Psoas muscle (tissue), 7 donors: ENCODE measurements at regions not wholly inside any gene's neighbourhood (a gene's known extent, or its start where the extent isn't known, plus 50 kb on each side); places are given as distances from the start of the nearest gene placed in this dataset.

ENCODE experiments used
- ATAC-seq, 4 donors: fragments of 200-7000 bp; cut with Tn5 transposase; one replicate each; pipeline ENCODE4 v1.9.1; 2020; ENCODE audit warnings: moderate library complexity in 3 of 4, mild to moderate bottlenecking in 2 of 4
- DNase-seq, 2 donors: peaks; one replicate each; pipeline ENCODE4 v3.0.0-alpha.2; 2020
- H3K27ac ChIP-seq: fragments of 200-600 bp; one replicate; pipeline ENCODE4 v1.8.0; 2022
- H3K27me3 ChIP-seq, 3 donors: fragments of 200-600 bp in 1 of 3; one replicate each; pipeline versions ENCODE4 v1.6.1 to v1.8.0; 2013 to 2022; ENCODE audit warnings: low read length in 2 of 3, mild to moderate bottlenecking in 2 of 3, moderate library complexity in 1 of 3; ENCODE audit not compliant: insufficient read depth in 3 of 3
- H3K36me3 ChIP-seq, 2 donors: fragments of 200-600 bp in 1 of 2; one replicate each; pipeline versions ENCODE4 v1.6.1 to v1.8.0; 2013 to 2022; ENCODE audit warnings: low read depth in 1 of 2, mild to moderate bottlenecking in 1 of 2, moderate library complexity in 1 of 2; ENCODE audit not compliant: insufficient read depth in 1 of 2
- H3K4me1 ChIP-seq: fragments of 200-600 bp; one replicate; pipeline ENCODE4 v1.8.0; 2022
- H3K4me3 ChIP-seq: fragments of 200-600 bp; one replicate; pipeline ENCODE4 v1.8.0; 2022; ENCODE audit warnings: mild to moderate bottlenecking
- H3K9me3 ChIP-seq: fragments of 200-600 bp; one replicate; pipeline ENCODE4 v1.8.0; 2022
- CTCF ChIP-seq: fragments of 200-600 bp; IDR thresholded peaks from one replicate; pipeline ENCODE4 v1.8.0; 2022; ENCODE audit warnings: antibody characterized with exemption
- WGBS, 3 donors: extraction: QIAGEN DNeasy Blood & Tissue Kit; methylation state at CpG; one replicate each; pipeline versions ENCODE4 v1.1.6 to v1.1.7; 2013; 5-methylcytosine and 5-hydroxymethylcytosine counted together
- intact Hi-C, 2 donors: fragments of 100-400 bp; cut with DNase I; formaldehyde crosslinking; loops; one replicate each; pipeline versions ENCODE4 v1.11.0 to v1.14.2; 2022
- donor health status: healthy with polysubstance abuse.
- donor health status: DM: no; HTN: no; CAD: no; lungs with moderate emphysema.
- donor health status: Bipolar disorder and iron deficiency.
- donor health status: healthy.
- donor health status: DM: yes; HTN: yes; CAD: no.
- donor health status: DM: no; HTN: no; CAD: no.
- donor health status: DM: yes; HTN: yes; CAD: no.

DNA sequence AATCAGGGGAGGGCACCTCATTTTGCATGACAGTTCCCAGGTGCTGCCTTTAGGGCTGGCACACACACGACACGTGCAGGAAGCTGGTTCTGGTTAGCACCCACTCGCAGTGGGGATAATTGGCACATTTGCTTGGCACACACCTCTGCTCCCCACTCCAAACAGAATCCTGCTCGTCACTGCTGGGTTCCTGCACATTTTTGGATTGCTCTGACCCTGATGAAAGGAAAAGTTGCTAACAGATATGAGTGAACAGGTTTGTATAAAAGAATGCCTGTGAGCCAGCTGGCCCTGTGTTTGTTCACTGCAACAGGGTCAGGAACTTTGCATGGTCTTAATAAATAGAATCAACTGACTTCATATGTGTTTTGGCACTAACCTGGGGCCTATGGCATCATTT, 1500.4 kb downstream of the EFNB2 start:
- ATAC-seq: no peak
- no peaks in the 10 kb centered on the region for H3K4me1 ChIP-seq
- WGBS, 3 donors: 24 to 49% (median 36%) methylated on average over 4 of the region's 4 CpGs
- H3K9me3 ChIP-seq: no peaks in the 10 kb centered on the region
- H3K27me3 ChIP-seq: no peaks in the 10 kb centered on the region
- no peaks in the 10 kb centered on the region for H3K36me3 ChIP-seq
- no peak for TF ChIP-seq CTCF
- no peak overlapping the region for H3K4me3 ChIP-seq
- intact Hi-C loops: no loop called here
- no peak overlapping the region for H3K27ac ChIP-seq
- DNase-seq: no peak

DNA sequence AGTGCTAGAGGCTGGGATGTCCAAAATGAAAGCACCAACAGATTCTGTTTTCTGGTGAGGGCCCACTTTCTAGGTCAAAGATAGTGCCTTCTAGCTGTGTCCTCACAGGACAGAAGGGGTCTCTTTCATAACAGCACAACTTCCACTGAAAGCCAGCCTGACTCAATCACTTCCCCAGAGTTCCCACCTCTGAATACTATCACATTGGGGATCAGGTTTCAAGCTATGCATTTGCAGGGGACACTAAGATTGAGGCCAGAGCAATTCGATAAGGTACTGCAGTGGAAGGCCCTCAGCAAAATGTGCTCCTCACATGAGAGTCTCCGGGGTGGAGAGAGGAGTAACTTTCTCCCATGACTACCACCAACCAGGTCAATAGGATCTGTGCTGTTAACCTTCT, 1501.5 kb downstream of the EFNB2 start:
- no peaks in the 10 kb centered on the region for H3K4me1 ChIP-seq
- no peaks in the 10 kb centered on the region for H3K27me3 ChIP-seq
- DNase-seq (no peak), ATAC-seq (no peak)
- H3K36me3 ChIP-seq: no peaks in the 10 kb centered on the region
- no peak for TF ChIP-seq CTCF
- no peak overlapping the region for H3K27ac ChIP-seq
- intact Hi-C loops: no loop called here
- no peak overlapping the region for H3K4me3 ChIP-seq
- no peaks in the 10 kb centered on the region for H3K9me3 ChIP-seq
- WGBS, 3 donors: 63 to 84% (median 72%) methylated on average over 2 of the region's 2 CpGs

DNA sequence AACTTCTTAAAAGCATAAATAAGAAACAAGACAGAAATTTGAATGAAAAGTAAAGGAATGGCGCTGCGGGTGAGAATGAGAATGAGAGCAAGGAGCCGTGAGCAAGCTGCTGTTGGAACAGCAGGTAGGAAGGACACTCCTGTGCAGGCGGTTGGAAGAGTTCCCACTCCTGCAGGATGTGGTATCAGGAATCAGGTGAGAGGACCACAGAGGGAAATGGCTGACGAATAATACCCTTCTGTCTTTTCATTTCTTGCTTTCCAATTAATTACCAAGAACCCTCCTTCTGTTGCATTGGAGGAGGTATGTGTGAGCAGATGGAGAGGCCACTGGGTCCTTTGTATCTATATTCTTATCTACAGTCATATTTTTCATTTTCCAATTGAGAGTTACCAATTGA, 1504.2 kb downstream of the EFNB2 start:
- DNase-seq: no peak
- H3K9me3 ChIP-seq: no peaks in the 10 kb centered on the region
- H3K36me3 ChIP-seq: no peaks in the 10 kb centered on the region
- intact Hi-C loops: no loop called here
- no peak overlapping the region for H3K27ac ChIP-seq
- no peak for TF ChIP-seq CTCF
- 94 to 97% (median 94%) methylated on average over 5 of the region's 5 CpGs for WGBS, 3 donors
- ATAC-seq: no peak
- H3K4me3 ChIP-seq: no peak overlapping the region
- H3K27me3 ChIP-seq: no peaks in the 10 kb centered on the region
- H3K4me1 ChIP-seq: no peaks in the 10 kb centered on the region

- Histone ChIP-seq H3K36me3 (no peaks in the 10 kb centered on the region), H3K4me1 (no peaks in the 10 kb centered on the region), H3K27me3 (no peaks in the 10 kb centered on the region), H3K9me3 (no peaks in the 10 kb centered on the region), H3K4me3 (no peak overlapping the region), H3K27ac (no peak overlapping the region)
- ATAC-seq: no peak
- 73 to 80% (median 77%) methylated on average over 3 of the region's 3 CpGs for WGBS, 3 donors
- intact Hi-C loops: no loop called here
- DNase-seq: no peak
- TF ChIP-seq CTCF: no peak
Observed at GRCh38 chr13:105030851-105031250, 1504.6 kb downstream of the EFNB2 start.

DNA sequence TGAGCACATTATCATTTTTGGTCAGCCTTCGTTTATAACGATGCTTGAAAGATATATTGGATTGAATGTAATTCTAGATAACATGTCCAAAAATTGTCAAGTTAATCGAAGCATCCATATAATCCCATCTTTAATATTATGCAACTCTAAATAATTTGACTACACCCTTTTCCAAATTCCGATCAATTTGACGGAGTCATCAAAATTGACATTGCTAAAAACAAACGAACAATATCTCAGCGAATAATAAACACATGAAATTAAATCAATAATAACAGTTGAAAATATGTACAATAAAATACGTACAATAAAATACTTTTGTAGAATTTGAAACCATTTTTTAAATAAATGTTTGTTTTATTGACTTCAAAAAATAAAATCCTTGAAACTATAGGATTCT, 1516.4 kb downstream of the EFNB2 start:
- no peaks in the 10 kb centered on the region for H3K27me3 ChIP-seq
- intact Hi-C loops: no loop called here
- DNase-seq: no peak
- no peak for ATAC-seq
- no peaks in the 10 kb centered on the region for H3K36me3 ChIP-seq
- H3K4me3 ChIP-seq: no peak overlapping the region
- no peak overlapping the region for H3K27ac ChIP-seq
- WGBS, 3 donors: 95 to 97% (median 96%) methylated on average over 8 of the region's 8 CpGs
- H3K9me3 ChIP-seq: no peaks in the 10 kb centered on the region
- no peaks in the 10 kb centered on the region for H3K4me1 ChIP-seq
- no peak for TF ChIP-seq CTCF
